ENCODE measurements at regions not wholly inside any gene's neighbourhood (a gene's known extent, or its start where the extent isn't known, plus 50 kb on each side); places are given as distances from the start of the nearest gene placed in this dataset.
"Not testable (repeated sequence)": the region's sequence is repeated elsewhere in the genome, so short reads cannot be mapped to it uniquely, and the experiment has no call there.

GRCh38 chr2:89947208-89947815 lies 1255.8 kb downstream of the RPIA start:
- H3K27ac Mint-ChIP-seq; H3K9me3 Mint-ChIP-seq; H3K27me3 Mint-ChIP-seq; DNase-seq; POLR2A ChIA-PET; H3K36me3 Mint-ChIP-seq; ATAC-seq (ENCODE audit: low read depth); H3K4me3 Mint-ChIP-seq; H3K4me1 Mint-ChIP-seq: not testable (repeated sequence)

- H3K27ac Mint-ChIP-seq; H3K4me3 Mint-ChIP-seq; H3K4me1 Mint-ChIP-seq; H3K27me3 Mint-ChIP-seq; H3K36me3 Mint-ChIP-seq; DNase-seq; H3K9me3 Mint-ChIP-seq; POLR2A ChIA-PET; ATAC-seq (ENCODE audit: low read depth): not testable (repeated sequence)
Measured at GRCh38 chr2:89948102-89948501, 1256.6 kb downstream of the RPIA start.

GRCh38 chr2:89950807-89951206 lies 1259.3 kb downstream of the RPIA start:
- POLR2A ChIA-PET; H3K27ac Mint-ChIP-seq; H3K9me3 Mint-ChIP-seq; H3K4me3 Mint-ChIP-seq; H3K27me3 Mint-ChIP-seq; H3K36me3 Mint-ChIP-seq; ATAC-seq (ENCODE audit: low read depth); DNase-seq; H3K4me1 Mint-ChIP-seq: not testable (repeated sequence)

- ATAC-seq (ENCODE audit: low read depth); H3K27ac Mint-ChIP-seq; H3K36me3 Mint-ChIP-seq; H3K27me3 Mint-ChIP-seq; POLR2A ChIA-PET; H3K9me3 Mint-ChIP-seq; H3K4me1 Mint-ChIP-seq; H3K4me3 Mint-ChIP-seq; DNase-seq: not testable (repeated sequence)
Measured at GRCh38 chr2:89957236-89957635, 1265.8 kb downstream of the RPIA start.

- H3K27me3 Mint-ChIP-seq; H3K9me3 Mint-ChIP-seq; DNase-seq; H3K36me3 Mint-ChIP-seq; H3K27ac Mint-ChIP-seq; POLR2A ChIA-PET; H3K4me1 Mint-ChIP-seq; H3K4me3 Mint-ChIP-seq; ATAC-seq (ENCODE audit: low read depth): not testable (repeated sequence)
Measured at GRCh38 chr2:89959729-89960378, 1268.4 kb downstream of the RPIA start.

GRCh38 chr2:89960570-89960969 lies 1269.1 kb downstream of the RPIA start:
- H3K36me3 Mint-ChIP-seq; H3K4me1 Mint-ChIP-seq; H3K4me3 Mint-ChIP-seq; H3K27me3 Mint-ChIP-seq; DNase-seq; H3K27ac Mint-ChIP-seq; ATAC-seq (ENCODE audit: low read depth); H3K9me3 Mint-ChIP-seq; POLR2A ChIA-PET: not testable (repeated sequence)

GRCh38 chr2:89968567-89968966 lies 1277.1 kb downstream of the RPIA start:
- H3K4me3 Mint-ChIP-seq; H3K27me3 Mint-ChIP-seq; H3K9me3 Mint-ChIP-seq; POLR2A ChIA-PET; H3K27ac Mint-ChIP-seq; ATAC-seq (ENCODE audit: low read depth); DNase-seq; H3K4me1 Mint-ChIP-seq; H3K36me3 Mint-ChIP-seq: not testable (repeated sequence)

GRCh38 chr2:89969190-89969589 lies 1277.7 kb downstream of the RPIA start:
- H3K4me1 Mint-ChIP-seq; H3K36me3 Mint-ChIP-seq; DNase-seq; H3K27me3 Mint-ChIP-seq; ATAC-seq (ENCODE audit: low read depth); H3K27ac Mint-ChIP-seq; POLR2A ChIA-PET; H3K4me3 Mint-ChIP-seq; H3K9me3 Mint-ChIP-seq: not testable (repeated sequence)

- H3K9me3 Mint-ChIP-seq; H3K36me3 Mint-ChIP-seq; H3K4me1 Mint-ChIP-seq; ATAC-seq (ENCODE audit: low read depth); DNase-seq; H3K4me3 Mint-ChIP-seq; H3K27me3 Mint-ChIP-seq; H3K27ac Mint-ChIP-seq; POLR2A ChIA-PET: not testable (repeated sequence)
Measured at GRCh38 chr2:89973849-89974248, 1282.4 kb downstream of the RPIA start.

GRCh38 chr2:89979826-89980537 lies 1288.5 kb downstream of the RPIA start:
- H3K9me3 Mint-ChIP-seq; H3K27me3 Mint-ChIP-seq; H3K4me3 Mint-ChIP-seq; DNase-seq; POLR2A ChIA-PET; H3K27ac Mint-ChIP-seq; ATAC-seq (ENCODE audit: low read depth); H3K36me3 Mint-ChIP-seq; H3K4me1 Mint-ChIP-seq: not testable (repeated sequence)

- H3K27ac Mint-ChIP-seq; H3K4me1 Mint-ChIP-seq; H3K9me3 Mint-ChIP-seq; ATAC-seq (ENCODE audit: low read depth); POLR2A ChIA-PET; H3K36me3 Mint-ChIP-seq; H3K4me3 Mint-ChIP-seq; DNase-seq; H3K27me3 Mint-ChIP-seq: not testable (repeated sequence)
Measured at GRCh38 chr2:89982246-89982645, 1290.8 kb downstream of the RPIA start.

- H3K4me3 Mint-ChIP-seq; POLR2A ChIA-PET; H3K36me3 Mint-ChIP-seq; H3K27me3 Mint-ChIP-seq; H3K4me1 Mint-ChIP-seq; H3K27ac Mint-ChIP-seq; H3K9me3 Mint-ChIP-seq; DNase-seq; ATAC-seq (ENCODE audit: low read depth): not testable (repeated sequence)
Measured at GRCh38 chr2:89985650-89986049, 1294.2 kb downstream of the RPIA start.

GRCh38 chr2:89986532-89986931 lies 1295.1 kb downstream of the RPIA start:
- DNase-seq; ATAC-seq (ENCODE audit: low read depth); H3K9me3 Mint-ChIP-seq; H3K4me1 Mint-ChIP-seq; H3K4me3 Mint-ChIP-seq; H3K27me3 Mint-ChIP-seq; H3K27ac Mint-ChIP-seq; POLR2A ChIA-PET; H3K36me3 Mint-ChIP-seq: not testable (repeated sequence)

GRCh38 chr2:89996779-89997178 lies 1305.3 kb downstream of the RPIA start:
- DNase-seq; H3K36me3 Mint-ChIP-seq; H3K4me3 Mint-ChIP-seq; ATAC-seq (ENCODE audit: low read depth); H3K9me3 Mint-ChIP-seq; H3K27ac Mint-ChIP-seq; H3K4me1 Mint-ChIP-seq; POLR2A ChIA-PET; H3K27me3 Mint-ChIP-seq: not testable (repeated sequence)
